GM18861 (cell line): ENCODE measurements at regions not wholly inside any gene's neighbourhood (a gene's known extent, or its start where the extent isn't known, plus 50 kb on each side); places are given as distances from the start of the nearest gene placed in this dataset.
A peak's percentile ranks its signal among the peaks of the same experiment; 100 is the strongest.
"Not testable (repeated sequence)": the region's sequence is repeated elsewhere in the genome, so short reads cannot be mapped to it uniquely, and the experiment has no call there.

Experiments used
- ATAC-seq: cut with Tn5 transposase; IDR thresholded peaks from one replicate; pipeline ENCODE4 v1.9.1; 2021; ENCODE audit not compliant: unreplicated experiment

DNA sequence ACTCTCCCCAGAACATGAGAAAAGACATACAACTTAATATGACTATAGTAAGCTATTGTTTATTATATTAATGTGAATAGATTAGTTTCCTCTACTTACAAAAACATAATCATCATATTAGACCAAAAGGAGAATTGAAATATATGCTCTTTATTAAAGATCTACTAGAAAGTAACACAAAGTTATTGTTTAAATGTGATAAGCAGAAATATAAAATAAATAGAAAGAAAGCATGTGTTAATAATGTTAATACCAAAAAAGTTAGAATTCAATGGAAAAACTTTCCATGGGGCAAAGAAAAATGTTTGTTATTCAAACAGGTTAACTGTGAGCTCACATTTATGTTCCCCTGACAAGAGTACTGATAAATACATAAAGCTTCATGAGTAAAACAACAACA is 421.4 kb upstream of the UBE2E3 start:
- ATAC-seq = no peak

DNA sequence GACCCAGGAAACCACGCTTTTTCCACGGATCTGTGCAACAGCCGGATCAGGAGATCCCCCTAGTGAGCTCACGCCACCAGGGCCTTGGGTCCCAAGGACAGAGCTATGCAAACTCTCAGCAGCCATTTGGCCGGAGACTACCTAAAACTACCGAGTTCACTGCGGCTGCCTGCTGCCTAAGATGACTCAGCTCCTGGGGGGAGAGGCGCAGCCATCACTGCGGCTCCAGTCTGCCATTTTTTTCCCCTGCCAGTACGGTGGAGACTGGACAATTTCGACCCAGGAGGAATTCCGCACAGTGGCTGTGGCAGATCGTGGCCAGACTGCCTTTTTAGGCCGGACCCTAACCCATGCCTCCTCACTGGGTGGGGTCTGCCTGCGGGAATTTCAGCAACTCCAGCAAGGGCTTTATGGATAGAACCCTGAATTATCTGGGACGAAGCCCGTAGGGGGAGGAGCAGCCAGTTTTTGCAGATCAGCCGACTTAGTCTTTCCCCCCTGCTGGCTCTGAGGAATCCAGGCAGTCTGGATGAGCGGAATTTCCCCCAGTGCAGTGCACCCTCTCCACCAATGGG is 424.9 kb upstream of the UBE2E3 start:
- ATAC-seq = no peak

GRCh38 chr2:180554330-180554729 is 426.1 kb upstream of the UBE2E3 start:
- no peak for ATAC-seq

DNA sequence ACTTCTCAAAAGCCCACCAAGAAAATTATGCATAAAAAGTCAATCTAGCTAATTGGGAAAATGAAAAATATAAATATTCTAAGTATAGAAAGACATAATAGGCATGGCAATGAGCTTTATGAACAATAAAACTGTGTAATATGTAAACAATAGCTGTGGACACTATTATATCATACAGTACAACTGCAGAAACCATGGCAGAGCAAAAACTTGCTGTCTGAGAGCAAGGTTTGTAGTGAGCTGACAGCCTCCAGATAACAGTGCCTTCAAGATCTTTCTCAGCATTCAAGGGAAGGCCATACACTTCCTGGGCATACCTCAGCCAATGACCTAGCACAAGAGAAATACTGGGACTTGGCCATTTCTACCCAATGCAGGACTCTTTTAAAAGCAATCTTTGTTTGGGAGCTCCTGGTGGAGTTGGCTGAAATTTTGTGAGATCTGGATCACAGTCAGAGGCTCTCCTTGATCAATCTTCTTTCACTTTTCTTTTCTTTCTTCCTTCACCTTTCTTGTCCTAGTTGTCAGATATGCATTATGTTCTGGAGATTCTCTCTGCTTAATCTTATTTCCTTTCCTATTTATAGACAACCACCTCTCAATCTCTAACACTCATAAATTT is 427.2 kb upstream of the UBE2E3 start:
- no peak for ATAC-seq

DNA sequence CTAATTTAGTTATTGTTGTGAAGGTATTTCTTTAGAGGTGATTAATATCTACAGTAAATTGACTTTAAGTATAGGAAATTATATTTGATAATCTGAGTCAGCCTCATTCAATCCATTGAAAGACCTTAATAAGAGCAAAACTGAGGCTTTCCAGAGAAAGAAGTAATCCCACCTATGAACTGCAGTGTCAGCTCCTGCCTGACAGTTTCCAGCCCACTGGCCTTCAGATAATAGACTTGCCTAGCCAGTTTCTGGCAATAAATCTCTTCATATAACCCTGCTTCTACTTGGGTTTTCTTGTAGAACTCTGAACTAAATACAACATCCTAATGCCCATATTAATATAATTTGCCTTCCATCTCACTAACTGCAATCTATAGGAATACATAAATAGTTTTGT is 437.9 kb upstream of the UBE2E3 start:
- ATAC-seq = no peak

- no peak for ATAC-seq
These were observed 439.6 kb upstream of the UBE2E3 start for GRCh38 chr2:180540761-180541160.

GRCh38 chr2:180539541-180539940 is 440.9 kb upstream of the UBE2E3 start:
- no peak for ATAC-seq

GRCh38 chr2:180535289-180535688 is 445.1 kb upstream of the UBE2E3 start:
- no peak for ATAC-seq

- not testable (repeated sequence) for ATAC-seq
These were observed 448.6 kb upstream of the UBE2E3 start for GRCh38 chr2:180531787-180532186.

DNA sequence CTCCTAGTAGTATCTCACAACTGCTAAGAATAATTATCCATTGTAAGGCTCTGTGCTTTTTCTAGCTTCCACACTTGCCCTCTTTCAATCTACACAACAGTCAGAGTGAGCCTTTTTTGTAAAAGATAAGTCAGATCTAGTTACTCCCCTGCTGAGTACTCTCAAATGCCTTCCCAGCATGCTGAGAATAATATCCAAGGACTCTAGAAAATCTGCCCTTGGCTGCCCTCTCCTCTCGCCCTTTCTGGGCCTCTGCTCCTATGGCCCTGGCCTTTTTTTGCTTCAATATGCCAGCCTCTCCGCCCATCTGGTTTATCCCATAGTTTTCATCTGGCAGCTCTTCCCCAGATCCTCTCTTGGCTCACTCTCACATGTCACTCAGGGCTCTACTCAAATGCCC is 455.9 kb upstream of the UBE2E3 start:
- ATAC-seq = no peak

- ATAC-seq = no peak
These were observed 456.6 kb upstream of the UBE2E3 start for GRCh38 chr2:180523621-180524340.

- no peak for ATAC-seq
These were observed 459.4 kb upstream of the UBE2E3 start for GRCh38 chr2:180520921-180521581.

DNA sequence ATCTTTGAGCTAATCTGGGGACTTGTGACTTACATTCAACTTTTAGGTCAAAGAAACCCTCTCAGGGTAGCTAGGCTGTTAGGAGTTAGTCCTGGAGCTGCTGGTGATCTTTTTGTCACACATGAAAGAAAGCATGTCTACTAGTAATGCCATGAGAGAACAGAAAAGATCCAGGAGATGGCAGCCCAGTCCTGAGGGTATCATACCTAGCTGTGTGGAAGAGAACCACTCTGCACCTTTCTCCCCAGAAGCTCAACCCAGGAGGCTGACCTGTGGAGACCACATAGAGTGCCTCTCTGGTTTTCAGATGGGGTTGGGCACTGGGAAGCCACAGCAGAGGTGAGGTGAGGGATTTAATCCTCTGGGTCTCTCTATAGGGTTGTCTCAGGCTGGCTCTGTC is 460.2 kb upstream of the UBE2E3 start:
- no peak for ATAC-seq

GRCh38 chr2:180519276-180519675 is 461.1 kb upstream of the UBE2E3 start:
- ATAC-seq = no peak

GRCh38 chr2:180516232-180516631 is 464.2 kb upstream of the UBE2E3 start:
- peak; percentile 58 for ATAC-seq

DNA sequence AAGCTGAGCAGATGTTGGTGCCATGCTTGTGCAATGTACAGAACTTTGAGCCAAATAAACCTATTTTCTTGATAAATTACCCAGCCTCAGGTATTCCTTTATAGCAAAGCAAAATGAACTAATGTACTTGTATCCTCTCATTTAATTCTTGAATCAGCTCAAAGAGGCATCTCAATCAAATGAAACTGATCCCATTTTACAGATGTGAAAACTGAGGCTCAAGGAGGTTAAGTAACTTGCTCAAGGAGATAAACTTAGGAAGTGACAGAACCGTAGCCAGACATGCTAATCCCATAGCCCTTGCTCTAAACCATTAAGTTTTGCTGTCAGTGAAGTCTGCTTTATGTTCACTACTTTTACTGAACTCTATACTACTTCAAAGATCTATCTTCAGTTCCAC is 467.0 kb upstream of the UBE2E3 start:
- ATAC-seq = no peak

- ATAC-seq = no peak
These were observed 471.9 kb upstream of the UBE2E3 start for GRCh38 chr2:180508458-180508857.

GRCh38 chr2:180507028-180507427 is 473.4 kb upstream of the UBE2E3 start:
- no peak for ATAC-seq

GRCh38 chr2:180505203-180505602 is 475.2 kb upstream of the UBE2E3 start:
- ATAC-seq = no peak

GRCh38 chr2:180497621-180498152 is 482.7 kb upstream of the UBE2E3 start:
- ATAC-seq = no peak

DNA sequence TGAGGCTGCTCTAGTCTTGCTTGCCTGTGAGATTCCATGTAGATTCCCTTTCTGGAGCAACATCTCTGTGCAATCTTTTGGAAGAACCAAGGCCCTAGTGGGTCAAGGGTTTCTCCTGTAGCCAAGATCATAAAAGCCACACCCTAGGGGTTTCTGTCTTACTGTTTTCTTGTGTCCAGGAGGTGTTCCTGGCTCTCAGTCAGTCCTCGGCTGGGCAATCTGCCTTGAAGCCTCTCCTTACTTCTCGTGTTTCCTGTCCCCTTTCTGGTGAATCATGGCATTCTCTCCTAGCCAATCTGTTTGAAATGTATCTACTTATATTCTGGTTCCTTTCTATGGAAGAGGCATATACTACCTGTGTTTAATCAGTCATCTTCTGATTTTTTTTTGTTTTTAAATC is 484.8 kb upstream of the UBE2E3 start:
- no peak for ATAC-seq

DNA sequence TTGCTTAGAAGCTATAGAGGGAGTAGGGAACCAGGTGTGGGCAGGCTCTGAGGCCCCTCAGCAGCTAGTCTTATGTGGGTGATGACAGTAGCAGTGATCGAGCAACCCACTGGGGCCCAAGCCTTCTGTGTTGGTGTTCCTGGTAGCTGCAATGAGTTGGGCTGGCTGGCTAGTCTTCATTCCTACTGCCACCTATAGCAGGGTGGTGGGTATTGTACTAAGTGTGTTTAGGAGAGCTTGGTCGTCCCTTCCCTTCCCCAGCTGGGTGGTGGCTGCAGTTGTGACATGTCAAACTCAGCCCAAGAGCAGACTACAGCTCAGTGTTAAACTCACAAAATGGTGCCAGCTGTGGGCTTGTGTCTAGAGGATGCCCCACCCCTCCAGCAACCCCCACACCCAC is 486.1 kb upstream of the UBE2E3 start:
- ATAC-seq = no peak
